ENCODE measurements at regions not wholly inside any gene's neighbourhood (a gene's known extent, or its start where the extent isn't known, plus 50 kb on each side); places are given as distances from the start of the nearest gene placed in this dataset.

- TF ChIP-seq POLR2AphosphoS5 (IDR thresholded peaks at IDR 0.05; ENCODE audit: low read depth, low read length) (no peak), TAF1 (IDR thresholded peaks at IDR 0.05; ENCODE audit: borderline replicate concordance, insufficient read depth, low read length) (no peak), REST (IDR thresholded peaks at IDR 0.05; ENCODE audit: insufficient read depth in 1 of 2, low read depth in 2 of 2, low read length in 2 of 2) (no peak), SIN3A (IDR thresholded peaks at IDR 0.05; ENCODE audit: borderline replicate concordance, insufficient read depth, low read length) (no peak)
These were observed 455.4 kb downstream of the FOXO1 start for GRCh38 chr13:40210865-40211585.

All from PFSK-1 (cell line).